NCI-H748 (cell line): ENCODE measurements at regions not wholly inside any gene's neighbourhood (a gene's known extent, or its start where the extent isn't known, plus 50 kb on each side); places are given as distances from the start of the nearest gene placed in this dataset.

Experiments used
- DNase-seq: peaks from one replicate; lab custom pipeline; 2025; ENCODE audit not compliant: unreplicated experiment; lab: John Stamatoyannopoulos, UW

DNA sequence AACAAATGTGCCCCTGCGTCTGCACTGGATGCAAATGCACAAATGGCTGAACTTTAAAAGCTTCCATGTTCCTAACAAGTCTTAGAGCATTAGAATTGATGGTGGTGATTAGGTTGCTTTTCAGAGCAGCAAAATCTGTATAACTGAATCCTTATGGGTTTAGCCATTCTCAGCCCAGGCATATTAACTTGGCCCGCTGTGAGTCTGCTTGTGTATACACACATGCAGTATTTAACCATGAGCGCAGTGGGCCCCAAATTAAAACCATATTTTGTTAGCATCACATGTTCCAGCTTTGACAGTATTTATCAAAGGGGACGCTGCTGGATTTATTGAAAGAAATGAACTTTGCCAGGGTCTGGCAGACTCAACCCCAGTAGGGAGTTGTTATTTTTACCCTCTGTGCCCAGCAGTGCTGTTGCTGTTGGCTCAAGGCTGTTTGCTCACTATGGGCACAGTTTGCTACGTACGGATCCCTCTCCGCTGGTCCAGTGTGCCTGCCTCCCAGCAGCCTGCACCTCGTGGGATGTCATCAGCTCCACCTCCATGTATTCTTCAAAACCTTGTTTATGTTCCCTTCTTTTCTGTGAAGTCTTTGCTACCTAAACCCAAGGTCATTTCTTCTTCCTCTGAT, 144.7 kb downstream of the QRSL1 start:
- no peak for DNase-seq

DNA sequence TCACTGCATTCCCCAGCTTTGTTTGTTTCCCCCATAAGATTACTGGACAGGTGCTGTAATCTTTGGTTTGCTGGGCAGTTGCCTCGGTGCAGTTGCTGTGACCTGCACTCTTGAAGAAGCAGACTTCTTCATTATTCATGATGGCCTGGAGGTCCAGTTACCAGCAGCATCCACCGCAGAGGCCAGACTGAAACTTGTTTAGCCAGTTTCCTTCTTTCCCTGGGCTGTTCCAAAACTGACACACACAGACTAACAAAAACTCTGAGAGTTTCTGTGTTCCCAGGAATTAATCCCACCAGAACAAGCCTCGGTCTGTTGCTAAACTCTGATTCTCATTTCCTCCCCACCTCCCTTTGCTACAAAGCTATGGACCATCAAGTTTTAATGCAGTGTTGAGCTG, 144.1 kb downstream of the QRSL1 start:
- DNase-seq: peak; percentile 52

DNA sequence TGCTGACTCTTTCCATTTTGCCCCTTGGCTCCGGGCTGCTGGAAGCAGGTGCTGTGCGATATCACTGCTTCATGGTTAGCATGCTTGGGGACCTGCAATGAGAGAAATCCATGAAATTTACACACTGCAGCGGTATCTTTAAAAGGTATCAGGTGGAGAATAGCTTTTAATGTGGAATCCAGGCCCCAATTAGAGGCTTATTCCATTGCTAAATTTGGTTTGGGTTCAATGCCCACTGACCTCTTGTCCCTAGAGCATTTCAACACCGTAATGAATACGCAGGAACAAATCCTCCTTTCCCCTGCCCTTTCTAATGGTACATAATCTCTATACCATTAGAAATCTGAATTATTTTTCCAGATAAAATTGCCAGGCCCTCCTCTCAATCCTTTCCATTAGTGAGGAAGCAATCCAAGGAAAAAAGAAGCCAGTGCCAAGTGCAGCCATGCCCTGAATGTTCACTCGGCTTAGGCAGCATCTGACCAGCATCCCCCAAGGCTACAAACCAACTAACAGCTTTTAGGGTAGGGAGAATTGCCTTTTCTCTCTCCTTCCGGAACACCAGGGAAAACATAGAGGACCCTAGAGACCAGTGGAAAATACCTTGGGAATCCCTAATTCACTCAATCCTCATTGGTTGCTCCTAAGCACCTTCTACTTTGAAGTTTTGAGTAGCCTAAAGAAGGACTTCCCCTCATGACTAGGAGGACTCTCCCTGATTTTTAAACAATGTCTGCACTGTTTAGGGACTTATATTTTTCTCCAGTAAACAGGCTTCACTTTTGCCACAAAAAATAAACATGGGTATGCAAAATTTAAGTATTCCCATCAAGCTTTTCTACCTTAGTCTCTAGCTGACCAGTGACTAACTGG, 143.1 kb downstream of the QRSL1 start:
- DNase-seq: no peak

DNA sequence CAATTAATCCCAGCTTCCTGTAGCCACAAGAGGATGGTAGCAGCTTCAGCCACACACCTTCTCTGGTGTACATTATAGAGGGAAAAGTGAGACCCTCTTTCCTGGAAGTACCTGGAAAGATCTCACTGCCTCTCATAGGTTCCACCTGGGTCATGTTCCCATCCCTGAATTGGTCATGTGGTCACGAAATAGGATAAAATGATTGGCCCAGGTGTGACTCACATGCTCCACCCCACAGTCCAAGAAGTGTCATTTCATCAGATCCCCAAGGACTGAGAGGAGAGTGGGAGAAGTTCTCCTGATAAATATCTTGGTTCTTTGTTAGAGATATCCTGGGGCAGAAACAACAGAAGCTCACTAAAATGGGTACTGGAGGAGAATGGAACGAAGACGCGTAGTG, 142.4 kb downstream of the QRSL1 start:
- no peak for DNase-seq

DNA sequence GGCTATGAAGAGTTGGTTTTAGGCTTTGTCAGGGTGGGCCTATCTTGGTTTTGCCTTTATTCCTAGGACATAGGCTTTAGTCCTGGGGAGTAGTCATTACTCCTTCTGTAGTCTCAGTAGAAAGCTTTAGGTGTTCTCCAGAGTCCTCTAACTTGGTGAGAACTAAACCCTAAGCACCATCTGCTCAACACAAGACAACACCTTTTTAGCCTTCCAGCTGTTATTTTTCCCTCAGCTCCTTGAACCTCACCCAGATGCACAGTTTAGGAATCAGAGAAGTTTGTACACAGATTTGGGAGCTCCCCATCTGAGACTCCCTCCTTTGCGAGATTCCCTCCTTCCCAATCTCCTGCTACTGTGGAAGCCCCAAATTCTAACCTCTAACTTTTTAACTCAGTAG, 141.3 kb downstream of the QRSL1 start:
- no peak for DNase-seq

DNA sequence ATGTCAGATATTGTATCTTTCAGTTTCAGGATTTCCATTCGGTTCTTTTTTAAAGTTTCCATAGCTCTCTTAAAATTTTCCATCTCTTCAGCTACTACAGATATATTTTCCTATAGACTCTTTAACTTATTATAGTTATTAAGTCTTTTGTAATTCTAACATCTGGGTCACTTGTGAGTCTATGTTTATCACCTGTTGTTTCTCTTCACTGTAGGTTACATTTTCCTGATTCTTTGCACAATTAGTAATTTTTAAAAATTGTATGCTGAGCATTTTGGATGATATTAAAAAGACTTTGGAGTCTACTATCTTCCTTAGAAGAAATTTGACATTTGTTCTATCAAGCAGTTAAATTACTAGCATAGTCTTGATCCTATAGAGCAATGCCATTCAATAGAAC, 140.7 kb downstream of the QRSL1 start:
- DNase-seq: no peak

DNA sequence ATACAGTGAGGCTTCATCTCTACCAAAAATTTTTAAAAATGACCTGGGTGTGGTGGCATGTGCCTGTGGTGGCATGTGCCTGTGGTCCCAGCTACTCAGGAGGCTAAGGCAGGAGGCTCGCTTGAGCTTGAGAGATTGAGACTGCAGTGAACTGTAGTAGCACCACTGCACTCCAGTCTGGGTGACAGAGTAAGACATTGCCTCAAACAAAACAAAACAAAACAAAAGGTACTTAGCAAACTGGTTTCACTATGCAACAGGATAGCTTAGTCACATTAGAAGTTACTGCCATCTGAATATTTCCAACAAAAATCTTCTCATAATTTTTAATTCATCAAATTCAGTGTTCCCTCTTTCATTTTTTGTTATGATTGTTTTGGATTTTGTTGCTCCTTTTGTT, 137.9 kb downstream of the QRSL1 start:
- DNase-seq: no peak

DNA sequence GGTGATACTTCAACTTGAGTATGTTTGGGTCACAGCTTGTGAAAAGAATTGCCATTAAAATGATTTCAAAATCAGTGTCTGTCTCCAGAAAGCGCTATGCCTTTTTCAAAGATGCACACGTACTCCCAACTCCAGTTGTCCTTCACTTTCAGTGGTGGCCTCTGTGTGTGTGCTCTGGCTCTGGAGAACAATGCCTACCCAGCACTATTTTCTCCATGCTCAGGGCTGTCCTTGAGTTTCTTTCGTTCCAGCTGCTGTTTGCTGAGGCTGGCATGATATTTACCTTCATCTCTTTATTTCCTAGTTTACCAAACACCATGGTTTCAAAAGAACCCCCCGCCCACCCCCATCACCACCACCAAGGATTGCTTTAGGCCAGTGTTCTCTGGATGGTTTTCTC, 136.8 kb downstream of the QRSL1 start:
- DNase-seq: no peak

DNA sequence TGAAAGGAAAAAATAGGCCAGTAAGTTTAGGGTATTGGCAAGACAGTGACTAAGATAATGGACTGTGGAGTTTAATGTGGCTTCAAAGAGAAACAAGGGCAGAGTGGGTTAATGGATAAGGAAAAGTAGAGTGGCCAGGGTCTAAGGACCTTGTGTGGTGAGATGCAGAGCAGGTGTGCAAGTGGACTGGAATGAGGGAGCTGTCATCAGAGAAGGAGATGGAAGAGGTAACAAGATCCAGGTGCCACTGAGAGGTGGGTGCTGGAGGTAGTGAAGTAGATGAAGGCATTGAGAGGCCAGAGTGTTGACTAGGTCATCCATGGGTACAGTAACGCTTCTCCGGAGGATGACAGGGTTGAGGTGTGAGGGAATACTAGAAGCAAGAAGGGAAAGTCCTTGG, 136.1 kb downstream of the QRSL1 start:
- no peak for DNase-seq

DNA sequence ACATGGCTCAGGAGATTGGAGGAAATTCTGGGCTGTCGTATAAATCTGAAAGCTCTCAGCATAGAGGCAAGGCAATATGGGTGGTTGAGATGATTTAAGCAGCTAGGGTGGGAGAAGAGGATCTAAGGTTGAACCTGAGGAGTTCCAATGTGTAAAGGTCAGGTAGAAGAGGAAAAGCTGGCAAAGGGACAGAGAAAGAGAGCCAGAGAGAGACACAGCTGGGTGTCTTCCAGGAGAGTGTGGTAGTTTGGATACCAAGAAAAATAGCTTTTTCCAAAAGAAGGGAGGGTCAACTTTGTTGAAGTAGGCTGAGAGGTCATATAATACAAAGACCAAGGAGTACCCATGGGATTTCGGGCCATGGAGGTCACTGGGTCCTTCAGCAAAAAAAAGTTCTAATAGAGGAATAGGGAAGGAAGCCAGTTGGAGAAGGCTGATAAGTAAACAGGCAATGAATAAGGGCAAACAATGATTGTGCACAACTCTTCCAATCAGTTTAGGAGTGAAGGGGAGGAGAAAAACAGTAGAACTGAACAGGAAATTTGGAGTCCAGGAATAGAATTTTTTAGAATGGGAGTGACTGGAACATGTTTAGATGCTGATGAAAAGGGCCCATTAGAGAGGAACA, 135.1 kb downstream of the QRSL1 start:
- no peak for DNase-seq

DNA sequence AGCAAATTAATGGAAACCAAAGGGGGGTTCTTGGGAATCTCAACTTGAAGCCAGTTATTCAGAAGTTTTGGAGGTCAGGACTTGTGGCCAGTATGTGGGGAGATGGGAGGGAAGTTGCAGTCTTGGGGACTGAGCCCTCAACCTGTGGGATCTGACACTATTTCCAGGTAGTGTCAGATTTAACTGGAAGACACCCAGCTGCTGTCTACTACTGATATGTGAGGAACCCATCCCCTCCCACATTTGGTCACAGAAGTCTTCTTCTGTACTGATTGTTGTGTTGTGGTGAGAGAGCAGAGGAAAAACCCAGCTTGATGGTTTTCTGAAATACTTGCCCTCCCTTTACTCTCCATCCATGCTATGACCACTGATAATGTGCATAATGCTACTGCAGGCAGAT, 134.0 kb downstream of the QRSL1 start:
- DNase-seq: no peak

DNA sequence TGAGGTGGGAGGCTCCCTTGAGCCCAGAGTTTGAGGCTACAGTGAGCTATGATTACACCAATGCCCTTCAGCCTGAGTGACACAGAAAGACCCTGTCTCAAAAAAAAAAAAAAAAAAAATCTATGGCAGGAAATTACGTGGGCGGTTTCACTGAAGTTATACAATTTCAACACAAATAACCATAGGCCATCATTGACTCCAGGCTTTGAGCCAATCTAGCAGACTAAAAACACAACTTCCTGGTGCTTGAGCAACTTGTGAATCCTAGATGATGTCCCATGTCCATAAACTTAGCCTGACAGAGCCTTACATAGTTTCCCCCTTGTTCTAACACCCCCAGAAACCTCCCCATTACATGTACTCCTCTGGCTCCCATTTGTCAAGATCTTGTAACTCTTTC, 131.8 kb downstream of the QRSL1 start:
- no peak for DNase-seq

DNA sequence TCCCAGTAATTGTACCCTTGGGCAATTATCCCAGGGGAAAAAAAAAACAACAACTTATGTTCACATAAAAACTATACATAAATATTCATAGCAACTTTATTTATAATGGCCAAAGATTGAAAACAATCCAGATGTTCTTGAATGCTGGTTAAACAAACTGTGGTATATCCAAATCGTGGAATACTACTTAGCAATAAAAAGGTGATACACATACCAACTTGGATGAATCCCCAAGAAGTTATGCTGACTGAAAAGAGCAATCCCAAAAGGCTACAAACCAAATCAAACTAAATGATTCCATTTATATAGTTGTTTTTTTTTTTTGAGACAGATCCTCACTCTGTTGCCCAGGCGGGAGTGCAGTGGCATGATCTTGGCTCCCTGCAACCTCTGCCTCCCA, 129.7 kb downstream of the QRSL1 start:
- no peak for DNase-seq

DNA sequence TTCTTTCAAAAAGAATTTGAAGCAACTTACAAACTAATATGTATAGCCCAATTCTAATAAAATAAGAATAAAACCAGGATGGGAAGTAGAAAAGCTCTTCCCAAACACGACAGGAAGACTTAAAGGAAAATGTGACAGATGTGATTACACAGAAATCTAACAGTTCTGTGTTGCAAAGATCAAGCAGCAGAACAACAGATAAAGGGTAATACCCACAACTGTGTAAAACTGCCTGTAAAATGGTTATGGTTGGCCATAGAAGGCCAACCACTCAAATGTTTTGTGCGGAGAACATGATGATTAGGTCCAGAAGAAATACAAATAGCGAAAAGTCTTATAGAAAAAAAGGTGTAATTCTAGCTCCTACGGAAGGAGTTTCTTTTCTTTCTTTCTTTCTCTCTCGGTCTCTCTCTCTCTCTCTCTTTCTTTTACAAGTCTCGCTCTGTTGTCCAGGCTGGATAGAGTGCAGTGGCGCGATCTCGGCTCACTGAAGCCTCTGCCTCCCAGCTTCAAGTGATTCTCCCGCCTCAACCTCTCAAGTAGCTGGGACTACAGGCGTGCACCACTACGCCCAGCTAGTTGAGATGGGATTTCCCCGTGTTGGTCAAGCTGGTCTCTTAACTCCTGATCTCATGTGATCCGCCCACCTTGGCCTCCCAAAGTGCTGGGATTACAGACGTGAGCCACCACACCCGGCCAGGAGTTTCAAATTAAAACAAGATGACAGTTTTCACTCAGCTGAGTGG, 128.5 kb downstream of the QRSL1 start:
- DNase-seq: peak; percentile 21

DNA sequence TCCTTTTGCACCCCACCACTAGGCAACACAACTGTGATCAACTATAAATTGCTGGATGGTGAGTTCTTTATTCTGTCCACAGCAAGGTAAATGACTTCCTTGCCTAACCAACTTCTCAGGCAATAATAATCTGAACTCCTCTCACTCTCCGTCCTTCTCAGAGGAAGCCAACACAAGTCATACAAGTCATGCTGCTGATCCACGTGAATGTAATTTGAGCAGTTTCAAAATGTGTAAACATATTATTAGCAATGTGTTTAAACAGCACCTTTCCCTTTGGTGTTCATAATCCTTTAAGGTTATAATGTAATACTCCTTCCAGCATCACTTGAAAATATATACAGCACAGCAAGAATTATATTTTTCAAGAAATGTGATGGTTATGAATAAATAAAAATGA, 127.9 kb downstream of the QRSL1 start:
- DNase-seq: peak; percentile 85

DNA sequence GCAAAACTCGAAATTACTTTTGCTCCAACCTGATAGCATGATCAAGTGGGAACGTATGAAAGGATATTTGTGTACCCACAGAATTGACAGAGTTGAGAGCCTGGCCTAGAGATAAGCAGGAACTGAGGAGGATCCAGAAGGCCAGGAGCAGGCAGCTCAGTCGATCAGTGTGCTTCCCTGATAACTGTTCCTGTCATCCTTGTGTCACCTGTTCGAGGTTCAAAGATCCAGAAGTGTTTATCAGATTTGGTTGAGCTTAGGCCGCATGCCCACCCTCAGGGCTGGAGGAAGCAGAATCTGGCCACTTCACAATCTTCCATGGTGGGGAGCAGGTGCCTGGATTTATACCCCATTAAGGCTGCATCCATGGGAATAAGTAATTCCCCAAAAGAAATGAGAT, 124.8 kb downstream of the QRSL1 start:
- DNase-seq: no peak

DNA sequence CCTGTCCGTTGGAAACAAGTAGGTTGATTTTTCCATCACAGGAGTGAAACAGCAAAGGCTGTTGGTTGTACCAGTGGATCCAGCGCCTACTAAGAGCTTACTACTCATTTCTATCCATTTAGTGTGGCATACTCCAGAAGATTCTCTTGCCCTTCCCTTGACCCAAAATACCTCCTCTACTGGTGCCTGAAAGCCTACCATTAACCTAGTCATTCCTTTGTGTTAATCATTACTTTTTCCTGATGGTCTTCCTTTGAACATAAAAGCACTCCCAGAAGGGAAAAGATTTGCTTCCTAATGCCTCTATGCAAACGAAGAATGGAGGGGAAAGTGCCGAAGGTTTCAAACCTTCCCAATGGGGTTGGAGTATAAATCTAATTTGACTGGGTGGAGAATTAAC, 123.3 kb downstream of the QRSL1 start:
- DNase-seq: no peak

DNA sequence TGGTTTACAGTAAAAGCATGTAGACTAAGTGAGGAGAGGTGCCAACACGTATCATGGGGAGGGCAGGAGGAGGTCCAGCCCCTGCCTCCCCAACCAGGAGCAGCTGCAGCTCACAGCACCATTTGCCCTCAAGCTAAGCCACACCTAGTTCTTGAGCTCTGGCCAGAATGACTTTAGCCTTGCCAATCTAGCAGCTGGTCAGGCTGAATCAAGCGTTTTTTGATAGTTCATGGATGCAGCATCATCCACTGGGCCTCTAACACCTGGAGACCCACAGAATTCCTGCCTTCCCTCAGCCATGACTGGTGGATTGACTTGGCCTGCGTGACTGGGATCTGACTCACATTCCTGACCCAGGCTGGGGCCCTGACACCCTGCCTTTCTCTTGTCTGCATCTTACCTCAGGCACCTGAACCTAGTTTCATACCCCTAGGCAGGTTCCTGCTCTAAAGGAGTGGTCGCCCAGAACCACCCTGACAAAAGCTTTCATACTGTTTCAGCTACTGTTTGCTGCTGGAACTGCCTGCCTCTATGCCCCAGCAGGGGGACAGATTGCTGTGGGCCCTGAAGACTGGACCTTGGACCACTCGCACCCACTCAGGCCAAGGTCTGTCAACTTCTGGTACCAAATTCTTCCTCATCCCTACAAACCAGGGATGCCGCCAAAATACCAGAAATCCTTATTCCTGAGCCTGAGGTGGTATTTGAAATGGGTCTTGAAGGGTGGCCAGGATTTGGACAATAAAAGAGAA, 122.3 kb downstream of the QRSL1 start:
- peak; percentile 50 for DNase-seq

DNA sequence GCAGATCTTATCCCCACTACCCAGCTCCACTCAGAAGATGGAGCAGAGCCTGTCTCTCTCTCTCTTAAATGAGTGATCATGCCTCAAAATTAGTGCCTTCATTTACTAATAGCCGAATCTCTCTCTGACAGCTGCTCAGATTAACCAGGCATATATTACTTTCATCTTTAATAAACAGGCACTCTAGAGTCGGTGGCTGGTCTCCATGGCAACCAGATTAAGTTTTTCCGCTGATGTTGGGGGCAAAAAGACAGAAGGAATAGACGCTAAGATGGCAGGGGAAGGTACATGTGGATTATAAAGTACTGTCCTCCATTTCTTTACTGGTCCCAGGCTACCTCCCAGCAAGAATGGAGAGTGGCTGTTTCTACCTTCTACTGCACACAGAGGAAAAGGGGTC, 121.6 kb downstream of the QRSL1 start:
- DNase-seq: peak; percentile 45

DNA sequence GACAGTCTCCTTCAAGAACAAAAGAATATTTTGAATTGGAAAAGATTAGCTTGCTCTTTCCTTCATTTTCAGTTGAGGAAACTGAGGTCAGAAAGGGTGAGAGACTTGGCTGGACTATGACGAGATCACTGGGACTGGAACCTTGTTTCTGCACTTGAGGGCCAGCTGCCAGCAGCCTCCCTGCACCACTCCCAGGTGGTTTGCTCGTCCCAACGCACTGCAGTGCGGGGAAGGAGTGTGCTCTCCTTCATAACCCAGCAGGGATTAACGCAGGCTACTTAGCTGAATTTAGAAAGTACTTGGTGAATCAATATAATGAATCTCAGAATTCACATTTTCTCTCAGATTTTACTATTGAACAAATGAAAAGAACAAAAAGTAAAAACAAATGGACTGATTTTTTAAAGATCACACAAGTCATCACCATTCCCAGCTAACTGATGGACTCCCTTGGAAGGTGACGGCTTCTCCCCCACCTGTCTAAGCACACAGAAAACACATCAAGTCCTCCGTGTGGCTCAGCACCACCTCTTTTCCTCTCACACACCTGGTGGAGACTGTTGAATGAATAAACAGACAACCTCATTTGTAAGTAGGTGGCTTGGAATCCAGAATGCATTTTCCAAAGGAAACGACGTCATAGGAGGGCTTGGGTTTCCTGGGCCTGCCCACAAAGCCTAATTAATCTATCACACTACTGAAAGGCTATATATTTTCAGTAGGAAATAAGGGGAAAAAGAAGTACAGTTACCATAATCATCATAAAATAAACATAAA, 121.0 kb downstream of the QRSL1 start:
- DNase-seq: peak; percentile 96
